Panc1 (cell line): ENCODE measurements at regions not wholly inside any gene's neighbourhood (a gene's known extent, or its start where the extent isn't known, plus 50 kb on each side); places are given as distances from the start of the nearest gene placed in this dataset.

ENCODE experiments used
- ATAC-seq: fragments of 200-7000 bp; cut with Tn5 transposase; 2 replicates; pipeline ENCODE4 v1.9.1; 2020; ENCODE audit warnings: mild to moderate bottlenecking, moderate library complexity
- BruUV-seq: library from RNA; stranded (reverse); fragments of 400-500 nt; replicated peaks from 2 replicates; lab custom pipeline; 2021; lab: Mats Ljungman, UMichigan
- CTCF ChIA-PET: fragments of 300-600 bp; sonication (Branson Sonifier 250); formaldehyde crosslinking; loops from one replicate; lab custom pipeline; 2022; ENCODE audit warnings: antibody characterized with exemption; lab: Charles Lee
- POLR2A ChIA-PET: fragments of 300-600 bp; sonication (Branson Sonifier 250); formaldehyde crosslinking; loops from one replicate; lab custom pipeline; 2022; ENCODE audit warnings: antibody characterized with exemption; lab: Charles Lee
- DNase-seq: peaks from one replicate; pipeline ENCODE4 v3.0.0-alpha.2; 2010; ENCODE audit warnings: low read depth, low spot score
- H3K27ac ChIP-seq: 2 replicates; pipeline ENCODE4 v1.5.1; 2011; ENCODE audit warnings: mild to moderate bottlenecking, low read length, inconsistent platforms
- H3K27me3 ChIP-seq: fragments of 200-500 bp; sonication (Bioruptor generic); 2 replicates; pipeline ENCODE4 v1.6.0; 2014; ENCODE audit warnings: low read length, inconsistent platforms; ENCODE audit not compliant: control insufficient read depth, insufficient read depth
- H3K36me3 ChIP-seq: fragments of 200-500 bp; sonication (Bioruptor generic); 2 replicates; pipeline ENCODE4 v1.5.1; 2014; ENCODE audit warnings: inconsistent platforms, mild to moderate bottlenecking, low read length, moderate library complexity; ENCODE audit not compliant: control insufficient read depth, insufficient read depth
- H3K4me1 ChIP-seq: 2 replicates; pipeline ENCODE4 v1.5.1; 2011; ENCODE audit warnings: inconsistent platforms, mild to moderate bottlenecking, low read length, moderate library complexity; ENCODE audit not compliant: control insufficient read depth, insufficient read depth
- H3K4me3 ChIP-seq, 2 experiments: 2 replicates each; pipeline ENCODE4 v1.5.1; 2011 to 2012; ENCODE audit warnings: low read depth in 2 of 2, low read length in 2 of 2, mild to moderate bottlenecking in 2 of 2, inconsistent platforms in 1 of 2, moderate library complexity in 1 of 2
- H3K9me3 ChIP-seq: fragments of 200-500 bp; sonication (Bioruptor generic); 2 replicates; pipeline ENCODE4 v1.5.1; 2014; ENCODE audit warnings: low read depth, mild to moderate bottlenecking, inconsistent platforms, low read length, moderate library complexity; ENCODE audit not compliant: control insufficient read depth, insufficient read depth
- POLR2AphosphoS5 ChIP-seq: IDR thresholded peaks from 2 replicates; pipeline ENCODE4 v1.6.1; 2012; ENCODE audit warnings: mild to moderate bottlenecking, low read depth, low read length, moderate library complexity
- SIN3A ChIP-seq: IDR thresholded peaks from 2 replicates; pipeline ENCODE4 v1.6.1; 2012; ENCODE audit warnings: low read depth, mild to moderate bottlenecking, low read length, moderate library complexity, borderline replicate concordance; ENCODE audit not compliant: insufficient read depth
- TCF7L2 ChIP-seq: IDR thresholded peaks from 2 replicates; pipeline ENCODE4 v1.6.1; 2011; ENCODE audit warnings: mild to moderate bottlenecking, low read depth, low read length, inconsistent platforms
- in situ Hi-C: cut with HindIII; loops from 2 replicates; pipeline ENCODE4 v1.10.0; 2016; ENCODE audit warnings: low sequenced_read_pairs, low pct_unique_long_range_greater_than_20kb
- intact Hi-C: fragments of 100-400 bp; cut with micrococcal nuclease; formaldehyde crosslinking; loops from one replicate; pipeline ENCODE4 v1.10.0; 2022; ENCODE audit not compliant: unreplicated experiment
- TF ChIP-seq, protein P1 (sequence below), 2 experiments: IDR thresholded peaks; 2 replicates each; pipeline ENCODE4 v1.6.1; 2011 to 2012; ENCODE audit warnings: low read depth in 2 of 2, control low read depth in 1 of 2, low read length in 1 of 2, mild to moderate bottlenecking in 1 of 2, moderate library complexity in 1 of 2; ENCODE audit not compliant: insufficient read depth in 1 of 2
- TF ChIP-seq, protein P2 (sequence below): fragments of 450-650 bp; IDR thresholded peaks from 2 replicates; pipeline ENCODE4 v1.5.1; 2017; ENCODE audit warnings: mild to moderate bottlenecking

DNA sequence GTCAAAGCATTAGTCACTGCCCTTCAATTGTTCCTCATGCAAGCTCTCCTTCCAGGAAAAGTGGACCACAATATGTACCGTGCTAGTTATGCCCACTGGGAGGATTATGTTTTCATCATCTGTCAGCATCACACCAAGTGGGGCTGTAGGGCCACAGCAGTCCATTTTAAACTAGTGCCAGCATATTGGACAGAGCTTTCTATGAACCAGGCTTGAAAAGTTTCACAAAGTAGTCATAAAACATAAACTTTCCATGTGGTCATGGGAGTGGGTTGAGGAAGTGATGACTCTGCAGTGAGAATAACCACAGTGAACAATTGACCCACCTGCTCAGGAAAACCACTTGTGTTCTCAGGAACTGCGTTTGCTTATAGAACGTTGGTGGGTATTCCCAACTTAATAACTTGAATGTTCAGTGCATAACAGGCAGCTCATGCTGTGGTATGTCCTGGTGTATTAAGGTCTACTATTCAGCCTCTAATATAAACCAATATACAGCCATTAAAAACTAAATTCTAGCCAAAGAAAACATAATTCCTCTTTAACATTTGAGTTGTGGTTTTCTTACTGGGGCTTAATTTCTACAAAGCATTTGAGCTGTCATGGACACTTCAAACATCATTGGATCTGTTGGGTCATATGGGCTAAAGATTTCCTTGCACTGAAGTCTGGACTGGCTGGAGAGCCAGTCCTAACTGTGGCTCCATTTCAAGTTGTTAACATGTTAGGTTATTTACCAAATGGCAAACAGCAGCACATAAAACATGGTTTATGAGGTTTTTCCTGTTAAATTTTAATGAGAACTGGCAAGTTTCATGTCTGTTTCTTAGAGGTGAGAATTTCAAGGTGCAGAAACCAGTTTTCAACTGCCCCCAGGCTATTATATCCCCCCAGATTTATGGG lies 274.1 kb downstream of the OTOL1 start:
- TF ChIP-seq SIN3A (no peak), TCF7L2 (no peak), POLR2AphosphoS5 (no peak)
- TF ChIP-seq, protein P1, sequence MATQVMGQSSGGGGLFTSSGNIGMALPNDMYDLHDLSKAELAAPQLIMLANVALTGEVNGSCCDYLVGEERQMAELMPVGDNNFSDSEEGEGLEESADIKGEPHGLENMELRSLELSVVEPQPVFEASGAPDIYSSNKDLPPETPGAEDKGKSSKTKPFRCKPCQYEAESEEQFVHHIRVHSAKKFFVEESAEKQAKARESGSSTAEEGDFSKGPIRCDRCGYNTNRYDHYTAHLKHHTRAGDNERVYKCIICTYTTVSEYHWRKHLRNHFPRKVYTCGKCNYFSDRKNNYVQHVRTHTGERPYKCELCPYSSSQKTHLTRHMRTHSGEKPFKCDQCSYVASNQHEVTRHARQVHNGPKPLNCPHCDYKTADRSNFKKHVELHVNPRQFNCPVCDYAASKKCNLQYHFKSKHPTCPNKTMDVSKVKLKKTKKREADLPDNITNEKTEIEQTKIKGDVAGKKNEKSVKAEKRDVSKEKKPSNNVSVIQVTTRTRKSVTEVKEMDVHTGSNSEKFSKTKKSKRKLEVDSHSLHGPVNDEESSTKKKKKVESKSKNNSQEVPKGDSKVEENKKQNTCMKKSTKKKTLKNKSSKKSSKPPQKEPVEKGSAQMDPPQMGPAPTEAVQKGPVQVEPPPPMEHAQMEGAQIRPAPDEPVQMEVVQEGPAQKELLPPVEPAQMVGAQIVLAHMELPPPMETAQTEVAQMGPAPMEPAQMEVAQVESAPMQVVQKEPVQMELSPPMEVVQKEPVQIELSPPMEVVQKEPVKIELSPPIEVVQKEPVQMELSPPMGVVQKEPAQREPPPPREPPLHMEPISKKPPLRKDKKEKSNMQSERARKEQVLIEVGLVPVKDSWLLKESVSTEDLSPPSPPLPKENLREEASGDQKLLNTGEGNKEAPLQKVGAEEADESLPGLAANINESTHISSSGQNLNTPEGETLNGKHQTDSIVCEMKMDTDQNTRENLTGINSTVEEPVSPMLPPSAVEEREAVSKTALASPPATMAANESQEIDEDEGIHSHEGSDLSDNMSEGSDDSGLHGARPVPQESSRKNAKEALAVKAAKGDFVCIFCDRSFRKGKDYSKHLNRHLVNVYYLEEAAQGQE (IDR thresholded peaks at IDR 0.05; ENCODE audit: insufficient read depth in 1 of 2, low read depth in 2 of 2, low read length in 1 of 2), result no peak
- TF ChIP-seq, protein P2, sequence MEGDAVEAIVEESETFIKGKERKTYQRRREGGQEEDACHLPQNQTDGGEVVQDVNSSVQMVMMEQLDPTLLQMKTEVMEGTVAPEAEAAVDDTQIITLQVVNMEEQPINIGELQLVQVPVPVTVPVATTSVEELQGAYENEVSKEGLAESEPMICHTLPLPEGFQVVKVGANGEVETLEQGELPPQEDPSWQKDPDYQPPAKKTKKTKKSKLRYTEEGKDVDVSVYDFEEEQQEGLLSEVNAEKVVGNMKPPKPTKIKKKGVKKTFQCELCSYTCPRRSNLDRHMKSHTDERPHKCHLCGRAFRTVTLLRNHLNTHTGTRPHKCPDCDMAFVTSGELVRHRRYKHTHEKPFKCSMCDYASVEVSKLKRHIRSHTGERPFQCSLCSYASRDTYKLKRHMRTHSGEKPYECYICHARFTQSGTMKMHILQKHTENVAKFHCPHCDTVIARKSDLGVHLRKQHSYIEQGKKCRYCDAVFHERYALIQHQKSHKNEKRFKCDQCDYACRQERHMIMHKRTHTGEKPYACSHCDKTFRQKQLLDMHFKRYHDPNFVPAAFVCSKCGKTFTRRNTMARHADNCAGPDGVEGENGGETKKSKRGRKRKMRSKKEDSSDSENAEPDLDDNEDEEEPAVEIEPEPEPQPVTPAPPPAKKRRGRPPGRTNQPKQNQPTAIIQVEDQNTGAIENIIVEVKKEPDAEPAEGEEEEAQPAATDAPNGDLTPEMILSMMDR, result no peak
- no TSS peak for BruUV-seq
- no peak for DNase-seq
- Histone ChIP-seq H3K4me1 (no peaks in the 10 kb centered on the region), H3K27ac (no peak overlapping the region), H3K9me3 (no peaks in the 10 kb centered on the region), H3K36me3 (no peaks in the 10 kb centered on the region), H3K27me3 (no peaks in the 10 kb centered on the region), H3K4me3 (no peak overlapping the region)
- no peak for ATAC-seq
- POLR2A ChIA-PET, result no interaction called here
- in situ Hi-C loops (no loop called here), intact Hi-C loops (no loop called here)
- CTCF ChIA-PET, result no interaction called here

DNA sequence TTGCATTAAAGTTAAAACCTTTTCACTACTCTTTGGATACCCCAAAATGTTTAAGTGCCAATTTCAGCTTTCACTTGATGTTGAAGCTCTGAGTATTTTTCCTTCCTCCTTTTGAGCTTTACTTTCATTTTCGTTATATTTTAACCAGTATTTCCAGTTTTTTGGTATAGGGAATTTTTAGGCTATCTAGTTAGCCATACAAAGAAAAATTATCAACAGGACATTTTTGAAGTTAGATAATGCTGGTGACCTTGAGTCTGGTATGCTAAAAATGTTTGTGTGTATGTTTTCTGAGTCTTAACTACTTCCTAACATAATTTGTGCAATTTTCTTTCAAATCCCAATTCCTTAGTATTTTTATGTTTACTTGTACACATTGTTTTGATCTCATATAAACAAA lies 284.8 kb downstream of the OTOL1 start:
- H3K4me3 ChIP-seq, result no peak overlapping the region
- intact Hi-C loops, result no loop called here
- POLR2A ChIA-PET, result no interaction called here
- no peaks in the 10 kb centered on the region for H3K9me3 ChIP-seq
- in situ Hi-C loops, result no loop called here
- no peak overlapping the region for H3K27ac ChIP-seq
- ATAC-seq (no peak), DNase-seq (no peak)
- CTCF ChIA-PET, result no interaction called here
- BruUV-seq, result no TSS peak
- H3K4me1 ChIP-seq, result no peaks in the 10 kb centered on the region
- H3K36me3 ChIP-seq, result no peaks in the 10 kb centered on the region
- H3K27me3 ChIP-seq, result no peaks in the 10 kb centered on the region
- TF ChIP-seq POLR2AphosphoS5 (no peak), SIN3A (no peak), TCF7L2 (no peak)
- TF ChIP-seq, protein P2, result no peak
- TF ChIP-seq, protein P1 (IDR thresholded peaks at IDR 0.05; ENCODE audit: insufficient read depth in 1 of 2, low read depth in 2 of 2, low read length in 1 of 2), result no peak
